Panc1 (cell line): ENCODE measurements at regions not wholly inside any gene's neighbourhood (a gene's known extent, or its start where the extent isn't known, plus 50 kb on each side); places are given as distances from the start of the nearest gene placed in this dataset.

Experiments used
- TF ChIP-seq, protein P1 (sequence below), 2 experiments: IDR thresholded peaks; 2 replicates each; pipeline ENCODE4 v1.6.1; 2011 to 2012; ENCODE audit warnings: low read depth in 2 of 2, control low read depth in 1 of 2, low read length in 1 of 2, mild to moderate bottlenecking in 1 of 2, moderate library complexity in 1 of 2; ENCODE audit not compliant: insufficient read depth in 1 of 2
- TF ChIP-seq, protein P2 (sequence below): fragments of 450-650 bp; IDR thresholded peaks from 2 replicates; pipeline ENCODE4 v1.5.1; 2017; ENCODE audit warnings: mild to moderate bottlenecking

DNA sequence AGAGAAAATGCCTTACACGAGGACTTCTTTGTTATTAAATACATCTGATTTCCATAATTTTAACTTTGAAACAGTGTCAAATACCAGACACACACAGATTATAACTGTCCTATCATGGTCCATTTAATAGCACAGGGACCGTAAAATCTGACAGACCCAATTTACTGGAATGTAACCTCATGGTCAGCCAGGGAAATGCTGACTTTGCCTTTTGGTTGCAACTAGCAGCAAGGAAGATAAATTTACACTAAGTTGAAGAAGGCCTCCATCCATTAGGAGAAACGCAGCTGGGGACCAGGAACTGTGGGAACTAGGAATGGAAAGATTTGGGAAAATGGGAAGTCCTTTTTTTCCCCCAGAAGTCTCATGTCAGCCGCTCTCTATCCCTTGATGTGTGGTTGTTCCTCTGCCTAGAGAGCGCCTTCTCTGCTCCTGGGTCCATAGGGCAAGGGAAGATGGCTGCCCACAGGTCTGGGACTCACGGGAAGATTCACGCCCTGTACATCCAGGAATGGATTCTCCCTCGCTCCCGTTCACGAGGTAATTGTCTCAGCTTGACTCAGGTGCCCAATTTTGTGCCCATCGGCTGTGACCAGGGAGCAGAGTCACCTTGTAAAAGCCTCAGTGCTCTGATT is 74.6 kb upstream of the L3MBTL3 start:
- TF ChIP-seq, protein P1, sequence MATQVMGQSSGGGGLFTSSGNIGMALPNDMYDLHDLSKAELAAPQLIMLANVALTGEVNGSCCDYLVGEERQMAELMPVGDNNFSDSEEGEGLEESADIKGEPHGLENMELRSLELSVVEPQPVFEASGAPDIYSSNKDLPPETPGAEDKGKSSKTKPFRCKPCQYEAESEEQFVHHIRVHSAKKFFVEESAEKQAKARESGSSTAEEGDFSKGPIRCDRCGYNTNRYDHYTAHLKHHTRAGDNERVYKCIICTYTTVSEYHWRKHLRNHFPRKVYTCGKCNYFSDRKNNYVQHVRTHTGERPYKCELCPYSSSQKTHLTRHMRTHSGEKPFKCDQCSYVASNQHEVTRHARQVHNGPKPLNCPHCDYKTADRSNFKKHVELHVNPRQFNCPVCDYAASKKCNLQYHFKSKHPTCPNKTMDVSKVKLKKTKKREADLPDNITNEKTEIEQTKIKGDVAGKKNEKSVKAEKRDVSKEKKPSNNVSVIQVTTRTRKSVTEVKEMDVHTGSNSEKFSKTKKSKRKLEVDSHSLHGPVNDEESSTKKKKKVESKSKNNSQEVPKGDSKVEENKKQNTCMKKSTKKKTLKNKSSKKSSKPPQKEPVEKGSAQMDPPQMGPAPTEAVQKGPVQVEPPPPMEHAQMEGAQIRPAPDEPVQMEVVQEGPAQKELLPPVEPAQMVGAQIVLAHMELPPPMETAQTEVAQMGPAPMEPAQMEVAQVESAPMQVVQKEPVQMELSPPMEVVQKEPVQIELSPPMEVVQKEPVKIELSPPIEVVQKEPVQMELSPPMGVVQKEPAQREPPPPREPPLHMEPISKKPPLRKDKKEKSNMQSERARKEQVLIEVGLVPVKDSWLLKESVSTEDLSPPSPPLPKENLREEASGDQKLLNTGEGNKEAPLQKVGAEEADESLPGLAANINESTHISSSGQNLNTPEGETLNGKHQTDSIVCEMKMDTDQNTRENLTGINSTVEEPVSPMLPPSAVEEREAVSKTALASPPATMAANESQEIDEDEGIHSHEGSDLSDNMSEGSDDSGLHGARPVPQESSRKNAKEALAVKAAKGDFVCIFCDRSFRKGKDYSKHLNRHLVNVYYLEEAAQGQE (IDR thresholded peaks at IDR 0.05; ENCODE audit: insufficient read depth in 1 of 2, low read depth in 2 of 2, low read length in 1 of 2) = no peak
- TF ChIP-seq, protein P2, sequence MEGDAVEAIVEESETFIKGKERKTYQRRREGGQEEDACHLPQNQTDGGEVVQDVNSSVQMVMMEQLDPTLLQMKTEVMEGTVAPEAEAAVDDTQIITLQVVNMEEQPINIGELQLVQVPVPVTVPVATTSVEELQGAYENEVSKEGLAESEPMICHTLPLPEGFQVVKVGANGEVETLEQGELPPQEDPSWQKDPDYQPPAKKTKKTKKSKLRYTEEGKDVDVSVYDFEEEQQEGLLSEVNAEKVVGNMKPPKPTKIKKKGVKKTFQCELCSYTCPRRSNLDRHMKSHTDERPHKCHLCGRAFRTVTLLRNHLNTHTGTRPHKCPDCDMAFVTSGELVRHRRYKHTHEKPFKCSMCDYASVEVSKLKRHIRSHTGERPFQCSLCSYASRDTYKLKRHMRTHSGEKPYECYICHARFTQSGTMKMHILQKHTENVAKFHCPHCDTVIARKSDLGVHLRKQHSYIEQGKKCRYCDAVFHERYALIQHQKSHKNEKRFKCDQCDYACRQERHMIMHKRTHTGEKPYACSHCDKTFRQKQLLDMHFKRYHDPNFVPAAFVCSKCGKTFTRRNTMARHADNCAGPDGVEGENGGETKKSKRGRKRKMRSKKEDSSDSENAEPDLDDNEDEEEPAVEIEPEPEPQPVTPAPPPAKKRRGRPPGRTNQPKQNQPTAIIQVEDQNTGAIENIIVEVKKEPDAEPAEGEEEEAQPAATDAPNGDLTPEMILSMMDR = no peak
